Left lung (tissue), 4 donors: ENCODE measurements at regions not wholly inside any gene's neighbourhood (a gene's known extent, or its start where the extent isn't known, plus 50 kb on each side); places are given as distances from the start of the nearest gene placed in this dataset.

Experiments used
- ATAC-seq: fragments of 200-7000 bp; cut with Tn5 transposase; one replicate; pipeline ENCODE4 v1.9.1; 2020; ENCODE audit warnings: moderate library complexity
- DNase-seq, 4 donors: peaks; one replicate each; pipeline ENCODE4 v3.0.0-alpha.2; 2013 to 2020
- H3K27ac ChIP-seq, 2 donors: fragments of 200-600 bp; sonication (generic) in 1 of 2; one replicate each; pipeline versions ENCODE4 v1.5.0 to v1.8.0; 2020 to 2021
- H3K27me3 ChIP-seq, 2 donors: fragments of 200-600 bp; sonication (generic) in 1 of 2; one replicate each; pipeline versions ENCODE4 v1.5.0 to v1.8.0; 2020 to 2021
- H3K36me3 ChIP-seq, 2 donors: fragments of 200-600 bp; sonication (generic) in 1 of 2; one replicate each; pipeline versions ENCODE4 v1.5.0 to v1.8.0; 2020 to 2021
- H3K4me1 ChIP-seq, 2 donors: fragments of 200-600 bp; one replicate each; pipeline ENCODE4 v1.8.0; 2021
- H3K4me3 ChIP-seq, 2 donors: fragments of 200-600 bp; sonication (generic) in 1 of 2; one replicate each; pipeline versions ENCODE4 v1.5.0 to v1.8.0; 2020 to 2021; ENCODE audit warnings: mild to moderate bottlenecking in 1 of 2
- H3K9me3 ChIP-seq, 2 donors: fragments of 200-600 bp; sonication (generic) in 1 of 2; one replicate each; pipeline versions ENCODE4 v1.5.0 to v1.8.0; 2020 to 2021
- intact Hi-C, 2 donors: fragments of 100-400 bp; cut with DNase I; formaldehyde crosslinking; loops; one replicate each; pipeline versions ENCODE4 v1.11.2 to v1.14.2; 2022
- TF ChIP-seq, protein P1 (sequence below), 2 donors: fragments of 200-600 bp; sonication (generic) in 1 of 2; IDR thresholded peaks; one replicate each; pipeline versions ENCODE4 v1.5.0 to v1.8.0; 2021; ENCODE audit warnings: antibody characterized with exemption in 2 of 2
- donor health status: DM: no; HTN: yes; CAD: no.
- donor health status: DM: no; HTN: no; CAD: no.

DNA sequence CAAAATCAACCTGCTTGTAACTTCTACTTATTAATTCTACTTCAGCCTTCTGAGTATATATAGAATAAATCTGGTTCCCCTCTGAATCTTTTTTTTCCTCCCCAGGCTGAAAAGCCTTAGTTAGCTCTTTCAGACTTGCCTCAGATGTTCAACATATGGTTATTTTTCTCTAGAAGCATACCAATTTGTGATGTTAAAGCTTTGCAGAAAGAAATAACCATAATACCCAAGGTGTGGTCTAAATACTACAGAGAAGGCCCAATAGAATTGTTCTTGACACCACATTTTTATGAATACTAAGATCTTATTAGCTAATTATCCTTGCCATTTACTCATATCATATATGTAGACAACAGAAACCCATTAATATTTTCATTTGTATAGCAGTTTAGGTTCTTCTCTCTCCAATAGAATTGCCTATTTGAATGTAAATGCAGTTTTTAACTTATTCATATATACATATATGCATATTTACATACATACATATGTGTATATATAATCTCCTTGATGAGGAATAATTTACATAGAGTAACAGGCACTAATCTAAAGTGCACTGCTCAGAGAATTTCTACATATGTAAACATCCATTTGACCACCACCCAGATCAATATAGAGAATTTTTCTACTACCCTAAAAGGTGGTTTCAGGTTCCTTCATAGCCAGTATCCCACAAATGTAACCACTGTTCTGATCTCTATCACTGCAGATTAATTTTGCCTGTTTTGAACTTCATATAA lies 175.2 kb upstream of the IVNS1ABP start:
- Histone ChIP-seq H3K4me3 (no peak overlapping the region), H3K27me3 (no peaks in the 10 kb centered on the region), H3K36me3 (no peaks in the 10 kb centered on the region), H3K27ac (no peak overlapping the region), H3K4me1 (peaks cover 0 to 5% of the 10 kb centered on the region in 2 donors), H3K9me3 (no peaks in the 10 kb centered on the region)
- intact Hi-C loops = no loop called here
- DNase-seq (no peak), ATAC-seq (no peak)
- TF ChIP-seq, protein P1, sequence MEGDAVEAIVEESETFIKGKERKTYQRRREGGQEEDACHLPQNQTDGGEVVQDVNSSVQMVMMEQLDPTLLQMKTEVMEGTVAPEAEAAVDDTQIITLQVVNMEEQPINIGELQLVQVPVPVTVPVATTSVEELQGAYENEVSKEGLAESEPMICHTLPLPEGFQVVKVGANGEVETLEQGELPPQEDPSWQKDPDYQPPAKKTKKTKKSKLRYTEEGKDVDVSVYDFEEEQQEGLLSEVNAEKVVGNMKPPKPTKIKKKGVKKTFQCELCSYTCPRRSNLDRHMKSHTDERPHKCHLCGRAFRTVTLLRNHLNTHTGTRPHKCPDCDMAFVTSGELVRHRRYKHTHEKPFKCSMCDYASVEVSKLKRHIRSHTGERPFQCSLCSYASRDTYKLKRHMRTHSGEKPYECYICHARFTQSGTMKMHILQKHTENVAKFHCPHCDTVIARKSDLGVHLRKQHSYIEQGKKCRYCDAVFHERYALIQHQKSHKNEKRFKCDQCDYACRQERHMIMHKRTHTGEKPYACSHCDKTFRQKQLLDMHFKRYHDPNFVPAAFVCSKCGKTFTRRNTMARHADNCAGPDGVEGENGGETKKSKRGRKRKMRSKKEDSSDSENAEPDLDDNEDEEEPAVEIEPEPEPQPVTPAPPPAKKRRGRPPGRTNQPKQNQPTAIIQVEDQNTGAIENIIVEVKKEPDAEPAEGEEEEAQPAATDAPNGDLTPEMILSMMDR (IDR thresholded peaks at IDR 0.05) = no peak

GRCh38 chr1:185491604-185492003 lies 174.6 kb upstream of the IVNS1ABP start:
- no peaks in the 10 kb centered on the region for H3K27me3 ChIP-seq
- ATAC-seq = no peak
- H3K4me3 ChIP-seq = no peak overlapping the region
- intact Hi-C loops = no loop called here
- peaks cover 0 to 5% of the 10 kb centered on the region in 2 donors for H3K4me1 ChIP-seq
- TF ChIP-seq, protein P1 (IDR thresholded peaks at IDR 0.05) = no peak
- H3K36me3 ChIP-seq = no peaks in the 10 kb centered on the region
- H3K9me3 ChIP-seq = no peaks in the 10 kb centered on the region
- H3K27ac ChIP-seq = no peak overlapping the region
- DNase-seq = no peak

- Histone ChIP-seq H3K27me3 (no peaks in the 10 kb centered on the region), H3K36me3 (no peaks in the 10 kb centered on the region), H3K4me3 (no peak overlapping the region), H3K9me3 (no peaks in the 10 kb centered on the region), H3K4me1 (peaks cover 0 to 7% of the 10 kb centered on the region in 2 donors), H3K27ac (no peak overlapping the region)
- intact Hi-C loops = no loop called here
- TF ChIP-seq, protein P1 (IDR thresholded peaks at IDR 0.05) = no peak
- ATAC-seq = no peak
- DNase-seq = no peak
These were observed 173.9 kb upstream of the IVNS1ABP start for GRCh38 chr1:185490924-185491323.

DNA sequence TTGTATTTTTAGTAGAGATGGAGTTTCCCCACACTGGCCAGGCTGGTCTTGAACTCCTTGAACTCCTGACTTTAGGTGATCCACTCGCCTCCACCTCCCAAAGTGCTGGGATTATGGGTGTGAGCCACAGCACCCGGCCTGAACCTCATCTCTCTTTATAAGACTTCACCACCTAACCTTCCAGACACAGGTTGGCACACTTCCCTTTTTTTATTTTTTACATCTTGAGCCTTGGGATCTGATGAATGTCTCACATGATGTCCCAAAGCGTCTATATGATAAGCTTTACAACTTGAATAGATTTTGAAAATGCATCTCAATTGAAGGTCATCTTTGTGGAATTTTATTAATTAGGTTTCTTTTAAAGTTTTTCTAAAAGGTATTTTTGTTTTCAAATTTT lies 172.4 kb upstream of the IVNS1ABP start:
- DNase-seq (no peak), ATAC-seq (no peak)
- no peaks in the 10 kb centered on the region for H3K36me3 ChIP-seq
- TF ChIP-seq, protein P1 (IDR thresholded peaks at IDR 0.05) = no peak
- H3K4me3 ChIP-seq = no peak overlapping the region
- H3K4me1 ChIP-seq = peaks cover 0 to 5% of the 10 kb centered on the region in 2 donors
- intact Hi-C loops = no loop called here
- no peaks in the 10 kb centered on the region for H3K27me3 ChIP-seq
- no peaks in the 10 kb centered on the region for H3K9me3 ChIP-seq
- H3K27ac ChIP-seq = no peak overlapping the region

GRCh38 chr1:185488808-185489207 lies 171.8 kb upstream of the IVNS1ABP start:
- DNase-seq (no peak), ATAC-seq (no peak)
- Histone ChIP-seq H3K27ac (no peak overlapping the region), H3K4me3 (no peak overlapping the region), H3K9me3 (no peaks in the 10 kb centered on the region), H3K36me3 (no peaks in the 10 kb centered on the region), H3K4me1 (peaks cover 0 to 11% of the 10 kb centered on the region in 2 donors), H3K27me3 (no peaks in the 10 kb centered on the region)
- TF ChIP-seq, protein P1 (IDR thresholded peaks at IDR 0.05) = no peak
- intact Hi-C loops = no loop called here
